ENCODE measurements at regions not wholly inside any gene's neighbourhood (a gene's known extent, or its start where the extent isn't known, plus 50 kb on each side); places are given as distances from the start of the nearest gene placed in this dataset.

GRCh38 chr11:26942356-26942755, 51.6 kb upstream of the FIBIN start:
- TF ChIP-seq ZNF384 (IDR thresholded peaks at IDR 0.05), result no peak
- TF ChIP-seq ARNT (IDR thresholded peaks at IDR 0.05), result no peak
- TF ChIP-seq SP1 (IDR thresholded peaks at IDR 0.05), result no peak
- no peak for TF ChIP-seq SUZ12 (IDR thresholded peaks at IDR 0.05)
